22Rv1 (cell line): ENCODE measurements at regions not wholly inside any gene's neighbourhood (a gene's known extent, or its start where the extent isn't known, plus 50 kb on each side); places are given as distances from the start of the nearest gene placed in this dataset.

Source experiments
- ZFX ChIP-seq: fragments of 450-650 bp; IDR thresholded peaks from 2 replicates; pipeline ENCODE4 v1.6.1; 2017; ENCODE audit warnings: antibody characterized with exemption, borderline replicate concordance
- TF ChIP-seq, protein P1 (sequence below): fragments of 450-650 bp; IDR thresholded peaks from 2 replicates; pipeline ENCODE4 v1.5.1; 2017; ENCODE audit warnings: mild to moderate bottlenecking

DNA sequence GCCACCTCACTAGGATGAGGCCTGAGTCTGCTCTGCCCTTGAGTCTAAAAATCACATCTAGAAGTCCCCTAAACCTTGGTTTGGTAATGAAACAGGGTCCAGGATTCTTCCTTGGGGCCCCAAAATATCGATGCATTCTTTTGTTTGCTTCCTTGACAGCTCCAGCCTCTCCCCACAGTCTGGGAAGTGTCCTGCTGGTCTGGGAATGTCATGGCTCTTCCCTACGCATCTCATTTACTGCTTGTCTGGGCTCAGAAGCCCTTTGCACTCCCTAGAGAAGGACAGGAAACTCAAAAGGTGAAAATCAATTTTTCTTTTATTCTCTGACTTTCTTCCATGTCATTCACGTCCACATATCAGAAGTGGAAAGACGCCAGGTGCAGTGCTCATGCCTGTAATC lies 115.8 kb downstream of the DRD1 start:
- TF ChIP-seq, protein P1, sequence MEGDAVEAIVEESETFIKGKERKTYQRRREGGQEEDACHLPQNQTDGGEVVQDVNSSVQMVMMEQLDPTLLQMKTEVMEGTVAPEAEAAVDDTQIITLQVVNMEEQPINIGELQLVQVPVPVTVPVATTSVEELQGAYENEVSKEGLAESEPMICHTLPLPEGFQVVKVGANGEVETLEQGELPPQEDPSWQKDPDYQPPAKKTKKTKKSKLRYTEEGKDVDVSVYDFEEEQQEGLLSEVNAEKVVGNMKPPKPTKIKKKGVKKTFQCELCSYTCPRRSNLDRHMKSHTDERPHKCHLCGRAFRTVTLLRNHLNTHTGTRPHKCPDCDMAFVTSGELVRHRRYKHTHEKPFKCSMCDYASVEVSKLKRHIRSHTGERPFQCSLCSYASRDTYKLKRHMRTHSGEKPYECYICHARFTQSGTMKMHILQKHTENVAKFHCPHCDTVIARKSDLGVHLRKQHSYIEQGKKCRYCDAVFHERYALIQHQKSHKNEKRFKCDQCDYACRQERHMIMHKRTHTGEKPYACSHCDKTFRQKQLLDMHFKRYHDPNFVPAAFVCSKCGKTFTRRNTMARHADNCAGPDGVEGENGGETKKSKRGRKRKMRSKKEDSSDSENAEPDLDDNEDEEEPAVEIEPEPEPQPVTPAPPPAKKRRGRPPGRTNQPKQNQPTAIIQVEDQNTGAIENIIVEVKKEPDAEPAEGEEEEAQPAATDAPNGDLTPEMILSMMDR = no peak
- TF ChIP-seq ZFX = no peak
